Gastrocnemius medialis (tissue), 4 donors: ENCODE measurements at regions not wholly inside any gene's neighbourhood (a gene's known extent, or its start where the extent isn't known, plus 50 kb on each side); places are given as distances from the start of the nearest gene placed in this dataset.

Source experiments
- POLR2A ChIP-seq, 2 donors: fragments of 450-650 bp; IDR thresholded peaks; one replicate each; pipeline ENCODE4 v1.6.1; 2017; ENCODE audit warnings: antibody characterized with exemption in 2 of 2, mild to moderate bottlenecking in 2 of 2, moderate library complexity in 2 of 2
- TF ChIP-seq, protein P1 (sequence below), 5 experiments: fragments of 450-650 bp in 3 of 5; fragments of 200-600 bp in 2 of 5; sonication (generic) in 2 of 5; IDR thresholded peaks in 4 of 5; conservative IDR thresholded peaks in 1 of 5; 1 replicate in 4 of 5; 2 replicates in 1 of 5; pipeline ENCODE4 v1.5.1; 2016 to 2019; ENCODE audit warnings: antibody characterized with exemption in 5 of 5, mild to moderate bottlenecking in 3 of 5, moderate library complexity in 3 of 5

DNA sequence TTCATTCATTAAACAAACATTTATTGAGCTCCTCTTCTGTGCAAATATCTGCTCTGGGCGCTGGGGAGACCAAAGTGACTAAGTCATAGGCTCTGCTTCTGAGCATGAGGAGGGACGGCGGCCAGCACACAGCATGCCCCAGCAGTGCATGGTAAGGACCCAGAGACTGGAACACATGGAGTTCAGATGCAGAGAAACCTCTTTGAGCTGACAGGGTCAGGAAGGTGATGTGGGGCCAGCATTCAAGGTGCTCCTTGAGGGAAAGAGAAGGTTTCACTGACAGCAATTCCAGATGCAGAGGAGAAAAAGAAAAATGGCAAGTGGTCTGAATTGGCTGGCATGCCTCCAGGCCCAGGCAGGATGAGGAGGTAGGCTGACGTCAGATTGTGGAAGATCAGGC lies 234.5 kb downstream of the UACA start:
- TF ChIP-seq, protein P1, sequence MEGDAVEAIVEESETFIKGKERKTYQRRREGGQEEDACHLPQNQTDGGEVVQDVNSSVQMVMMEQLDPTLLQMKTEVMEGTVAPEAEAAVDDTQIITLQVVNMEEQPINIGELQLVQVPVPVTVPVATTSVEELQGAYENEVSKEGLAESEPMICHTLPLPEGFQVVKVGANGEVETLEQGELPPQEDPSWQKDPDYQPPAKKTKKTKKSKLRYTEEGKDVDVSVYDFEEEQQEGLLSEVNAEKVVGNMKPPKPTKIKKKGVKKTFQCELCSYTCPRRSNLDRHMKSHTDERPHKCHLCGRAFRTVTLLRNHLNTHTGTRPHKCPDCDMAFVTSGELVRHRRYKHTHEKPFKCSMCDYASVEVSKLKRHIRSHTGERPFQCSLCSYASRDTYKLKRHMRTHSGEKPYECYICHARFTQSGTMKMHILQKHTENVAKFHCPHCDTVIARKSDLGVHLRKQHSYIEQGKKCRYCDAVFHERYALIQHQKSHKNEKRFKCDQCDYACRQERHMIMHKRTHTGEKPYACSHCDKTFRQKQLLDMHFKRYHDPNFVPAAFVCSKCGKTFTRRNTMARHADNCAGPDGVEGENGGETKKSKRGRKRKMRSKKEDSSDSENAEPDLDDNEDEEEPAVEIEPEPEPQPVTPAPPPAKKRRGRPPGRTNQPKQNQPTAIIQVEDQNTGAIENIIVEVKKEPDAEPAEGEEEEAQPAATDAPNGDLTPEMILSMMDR (IDR thresholded peaks at IDR 0.05 in 4 of 5, conservative IDR thresholded peaks at IDR 0.05 in 1 of 5): no peak
- TF ChIP-seq POLR2A (IDR thresholded peaks at IDR 0.05): no peak
